22Rv1 (cell line): ENCODE measurements at regions not wholly inside any gene's neighbourhood (a gene's known extent, or its start where the extent isn't known, plus 50 kb on each side); places are given as distances from the start of the nearest gene placed in this dataset.
"Not testable (repeated sequence)": the region's sequence is repeated elsewhere in the genome, so short reads cannot be mapped to it uniquely, and the experiment has no call there.

Source experiments
- H3K27ac ChIP-seq: fragments of 450-650 bp; 2 replicates; pipeline ENCODE4 v1.5.1; 2017
- ZFX ChIP-seq: fragments of 450-650 bp; IDR thresholded peaks from 2 replicates; pipeline ENCODE4 v1.6.1; 2017; ENCODE audit warnings: antibody characterized with exemption, borderline replicate concordance
- TF ChIP-seq, protein P1 (sequence below): fragments of 450-650 bp; IDR thresholded peaks from 2 replicates; pipeline ENCODE4 v1.5.1; 2017; ENCODE audit warnings: mild to moderate bottlenecking

DNA sequence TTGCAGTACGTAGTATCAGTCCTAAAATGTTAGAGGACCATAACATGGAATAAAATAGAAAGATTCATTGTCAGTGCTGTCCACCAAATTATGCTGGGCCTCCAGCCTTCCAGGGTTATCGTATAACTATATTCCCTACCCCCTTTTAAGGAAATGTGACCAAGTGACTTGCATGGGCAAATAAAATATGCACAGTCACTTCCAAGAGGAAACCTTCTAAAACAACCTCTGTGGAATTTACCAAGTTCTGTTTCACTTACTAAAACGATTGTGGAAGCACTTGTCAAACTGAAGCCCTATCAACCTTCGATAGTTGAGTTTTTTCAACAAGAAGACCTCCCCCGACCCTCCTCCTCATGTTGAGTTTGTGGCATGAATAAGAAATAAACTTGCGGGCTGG is 345.4 kb upstream of the C16orf82 start:
- no peak overlapping the region for H3K27ac ChIP-seq
- TF ChIP-seq, protein P1, sequence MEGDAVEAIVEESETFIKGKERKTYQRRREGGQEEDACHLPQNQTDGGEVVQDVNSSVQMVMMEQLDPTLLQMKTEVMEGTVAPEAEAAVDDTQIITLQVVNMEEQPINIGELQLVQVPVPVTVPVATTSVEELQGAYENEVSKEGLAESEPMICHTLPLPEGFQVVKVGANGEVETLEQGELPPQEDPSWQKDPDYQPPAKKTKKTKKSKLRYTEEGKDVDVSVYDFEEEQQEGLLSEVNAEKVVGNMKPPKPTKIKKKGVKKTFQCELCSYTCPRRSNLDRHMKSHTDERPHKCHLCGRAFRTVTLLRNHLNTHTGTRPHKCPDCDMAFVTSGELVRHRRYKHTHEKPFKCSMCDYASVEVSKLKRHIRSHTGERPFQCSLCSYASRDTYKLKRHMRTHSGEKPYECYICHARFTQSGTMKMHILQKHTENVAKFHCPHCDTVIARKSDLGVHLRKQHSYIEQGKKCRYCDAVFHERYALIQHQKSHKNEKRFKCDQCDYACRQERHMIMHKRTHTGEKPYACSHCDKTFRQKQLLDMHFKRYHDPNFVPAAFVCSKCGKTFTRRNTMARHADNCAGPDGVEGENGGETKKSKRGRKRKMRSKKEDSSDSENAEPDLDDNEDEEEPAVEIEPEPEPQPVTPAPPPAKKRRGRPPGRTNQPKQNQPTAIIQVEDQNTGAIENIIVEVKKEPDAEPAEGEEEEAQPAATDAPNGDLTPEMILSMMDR = no peak
- TF ChIP-seq ZFX = no peak

DNA sequence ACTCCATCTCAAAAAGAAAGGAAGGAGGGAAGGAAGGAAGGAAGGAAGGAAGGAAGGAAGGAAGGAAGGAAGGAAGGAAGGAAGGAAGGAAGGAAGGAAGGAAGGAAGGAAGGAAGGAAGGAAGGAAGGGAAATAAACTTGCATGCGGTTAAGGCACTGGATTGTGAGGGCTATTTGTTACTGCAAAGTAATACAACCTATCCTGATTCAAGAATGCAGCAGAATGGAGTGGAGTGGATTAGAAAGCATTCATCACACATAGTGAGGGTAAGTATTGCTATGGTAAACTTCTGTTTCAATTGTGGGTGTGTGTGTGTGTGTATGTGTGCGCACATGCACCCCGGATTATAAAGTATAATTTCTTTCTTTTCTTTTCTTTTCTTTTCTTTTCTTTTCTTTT is 344.8 kb upstream of the C16orf82 start:
- not testable (repeated sequence) for H3K27ac ChIP-seq

DNA sequence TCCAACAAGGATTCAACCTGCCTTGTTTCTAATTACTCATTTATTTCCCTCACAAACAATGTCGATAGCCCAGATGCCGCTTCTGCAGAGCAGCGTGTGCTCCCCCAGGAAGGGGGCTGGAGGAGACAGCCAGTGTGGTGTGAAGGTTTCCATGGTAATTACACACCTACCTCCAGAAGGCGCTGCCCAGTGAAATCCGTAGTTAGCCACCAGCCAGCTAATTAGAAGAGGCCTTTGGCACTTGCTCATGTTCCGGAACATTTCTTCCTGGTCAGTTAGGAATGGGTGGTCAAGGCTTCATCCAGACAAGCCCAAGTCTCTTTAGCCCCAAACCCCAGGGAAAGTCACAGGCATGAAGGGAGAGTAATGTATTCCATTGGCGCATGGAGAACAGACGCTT is 342.5 kb upstream of the C16orf82 start:
- no peak overlapping the region for H3K27ac ChIP-seq
- TF ChIP-seq, protein P1 = no peak
- no peak for TF ChIP-seq ZFX

DNA sequence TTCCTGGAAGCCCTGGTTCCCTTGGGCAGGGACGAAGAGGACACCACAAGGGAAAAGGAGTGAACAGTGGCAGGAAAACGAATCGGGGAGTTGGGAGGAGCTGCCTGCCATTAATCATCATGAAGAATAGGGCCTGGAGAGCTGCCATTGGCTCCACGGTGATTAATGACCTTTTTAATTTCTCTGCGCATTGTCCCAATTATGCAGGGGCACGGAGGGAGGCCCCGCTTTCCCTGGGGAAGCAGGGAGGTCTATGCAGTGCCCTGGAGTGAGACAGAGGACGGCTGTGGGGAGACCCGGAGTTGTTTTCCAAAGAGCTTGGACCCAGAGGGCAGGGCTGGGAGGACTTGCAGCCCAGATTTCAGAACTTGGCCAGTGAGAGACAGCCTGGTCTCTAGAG is 338.9 kb upstream of the C16orf82 start:
- no peak overlapping the region for H3K27ac ChIP-seq
- TF ChIP-seq, protein P1 = no peak
- no peak for TF ChIP-seq ZFX

DNA sequence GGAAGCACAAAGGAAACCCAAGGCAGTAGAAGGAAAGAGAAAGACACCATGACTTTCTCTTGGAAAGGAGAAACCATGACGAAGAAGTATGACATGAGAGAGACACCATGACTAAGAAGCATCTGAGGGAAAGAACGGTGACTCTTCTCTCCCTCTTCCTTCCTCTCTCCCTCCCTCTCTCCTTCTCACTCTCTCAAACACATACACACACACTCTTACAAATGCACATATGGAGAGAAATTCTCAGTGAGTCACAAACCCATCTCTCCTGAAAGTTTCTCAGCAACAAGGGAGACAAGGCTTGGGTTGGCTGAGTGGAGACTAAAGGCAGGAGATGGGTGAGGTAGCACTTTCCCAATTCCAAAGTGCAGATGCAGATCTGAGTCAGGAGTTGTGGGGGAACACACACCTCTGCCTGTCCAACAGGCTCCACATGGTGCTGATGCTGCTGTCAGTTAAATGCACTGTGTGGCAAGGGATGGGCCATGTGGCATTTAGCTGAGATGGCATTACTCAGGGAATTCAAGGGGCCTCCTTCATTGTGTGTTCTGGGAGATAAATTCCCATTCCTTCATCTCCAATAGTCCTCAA is 336.7 kb upstream of the C16orf82 start:
- TF ChIP-seq ZFX = no peak
- no peak overlapping the region for H3K27ac ChIP-seq

DNA sequence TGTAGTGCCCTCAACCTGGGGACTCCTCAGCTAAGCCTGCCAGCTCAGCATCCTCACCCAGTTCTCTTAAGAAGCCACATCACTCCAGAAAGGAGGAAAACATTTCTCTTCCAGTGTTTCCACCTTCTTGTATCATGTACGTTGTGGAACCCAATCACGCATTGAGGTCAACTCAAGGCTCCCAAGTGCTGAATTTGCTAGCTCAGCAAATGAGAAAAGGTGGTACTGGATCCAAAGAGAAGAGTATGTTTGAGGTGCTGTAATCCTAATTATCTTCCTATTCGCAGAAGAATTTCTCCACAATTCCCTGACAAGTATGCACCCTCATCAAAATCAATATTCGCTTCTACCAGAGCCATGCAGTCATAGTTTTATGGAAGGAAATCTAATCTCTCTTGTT is 335.0 kb upstream of the C16orf82 start:
- no peak overlapping the region for H3K27ac ChIP-seq
- no peak for TF ChIP-seq ZFX

DNA sequence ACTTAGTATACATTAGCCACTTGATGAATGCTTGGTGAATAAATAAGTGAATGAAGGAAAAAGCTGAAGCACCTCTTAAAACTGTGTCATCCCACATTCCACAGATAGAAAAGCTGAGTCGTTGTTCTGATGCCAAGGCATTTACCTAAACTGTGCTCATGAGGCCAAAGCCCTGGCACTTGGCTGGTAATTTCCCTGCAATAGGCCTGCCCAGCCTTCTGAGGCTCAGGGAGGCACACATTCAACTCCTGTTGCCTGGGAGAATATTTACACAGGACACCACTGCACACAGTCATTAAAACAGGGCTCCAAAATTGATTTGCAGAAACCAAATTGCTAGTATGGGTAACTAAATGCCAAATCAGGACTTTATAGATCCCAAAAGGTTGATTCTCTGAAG is 333.0 kb upstream of the C16orf82 start:
- H3K27ac ChIP-seq = no peak overlapping the region
- no peak for TF ChIP-seq ZFX
- TF ChIP-seq, protein P1 = no peak

DNA sequence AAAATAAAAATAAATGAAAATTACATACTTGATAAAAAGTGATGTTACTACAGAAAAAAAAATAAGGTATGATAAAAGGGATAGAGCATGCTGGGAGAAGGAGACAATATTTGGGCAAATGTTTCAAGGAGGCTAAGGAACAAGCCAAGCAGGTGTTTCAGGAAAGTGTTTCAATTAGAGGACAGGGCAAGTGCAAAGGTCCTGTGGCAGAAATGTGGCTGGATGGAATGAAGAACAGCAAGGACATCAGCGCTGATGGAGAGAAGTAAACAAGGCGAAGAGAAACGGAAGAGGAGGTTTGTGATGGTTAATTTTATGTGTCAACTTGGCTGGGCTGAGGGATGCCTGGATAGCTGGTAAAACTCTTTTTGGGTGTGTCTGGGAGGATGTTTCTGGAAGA is 331.2 kb upstream of the C16orf82 start:
- TF ChIP-seq, protein P1 = no peak
- no peak for TF ChIP-seq ZFX

DNA sequence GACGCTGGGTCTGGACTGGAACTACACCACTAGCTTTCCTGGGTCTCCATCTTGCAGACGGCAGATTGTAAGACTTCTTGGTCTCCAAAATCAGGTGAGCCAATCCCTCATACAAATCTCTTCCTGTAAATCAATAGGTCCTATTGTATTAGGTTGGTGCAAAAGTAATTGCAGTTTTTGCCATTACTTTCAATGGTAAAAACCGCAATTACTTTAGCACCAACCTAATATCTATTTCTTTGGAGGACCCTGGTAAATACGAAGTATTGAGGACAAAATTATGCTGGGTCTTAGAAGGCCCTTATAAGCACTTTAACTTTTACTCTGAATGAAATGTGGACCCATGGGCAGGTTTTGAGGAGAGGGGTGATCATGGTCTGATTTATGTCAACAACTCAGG is 330.6 kb upstream of the C16orf82 start:
- TF ChIP-seq ZFX = no peak
- TF ChIP-seq, protein P1 = no peak
- no peak overlapping the region for H3K27ac ChIP-seq

More for the DNA sequence above, 331.2 kb upstream of the C16orf82 start:
- H3K27ac ChIP-seq = no peak overlapping the region
